ENCODE measurements at regions not wholly inside any gene's neighbourhood (a gene's known extent, or its start where the extent isn't known, plus 50 kb on each side); places are given as distances from the start of the nearest gene placed in this dataset.

- TF ChIP-seq POLR2AphosphoS5 (IDR thresholded peaks at IDR 0.05) (no peak), CTCF (IDR thresholded peaks at IDR 0.05) (no peak), EP300 (IDR thresholded peaks at IDR 0.05; ENCODE audit: low read depth) (no peak)
These were observed 905.3 kb upstream of the MDGA2 start for GRCh38 chr14:48580692-48581091.
